HG03196 (cell line): ENCODE measurements at regions not wholly inside any gene's neighbourhood (a gene's known extent, or its start where the extent isn't known, plus 50 kb on each side); places are given as distances from the start of the nearest gene placed in this dataset.
"Not testable (repeated sequence)": the region's sequence is repeated elsewhere in the genome, so short reads cannot be mapped to it uniquely, and the experiment has no call there.

Experiments
- ATAC-seq: cut with Tn5 transposase; IDR thresholded peaks from one replicate; pipeline ENCODE4 v1.9.1; 2021; ENCODE audit not compliant: unreplicated experiment

DNA sequence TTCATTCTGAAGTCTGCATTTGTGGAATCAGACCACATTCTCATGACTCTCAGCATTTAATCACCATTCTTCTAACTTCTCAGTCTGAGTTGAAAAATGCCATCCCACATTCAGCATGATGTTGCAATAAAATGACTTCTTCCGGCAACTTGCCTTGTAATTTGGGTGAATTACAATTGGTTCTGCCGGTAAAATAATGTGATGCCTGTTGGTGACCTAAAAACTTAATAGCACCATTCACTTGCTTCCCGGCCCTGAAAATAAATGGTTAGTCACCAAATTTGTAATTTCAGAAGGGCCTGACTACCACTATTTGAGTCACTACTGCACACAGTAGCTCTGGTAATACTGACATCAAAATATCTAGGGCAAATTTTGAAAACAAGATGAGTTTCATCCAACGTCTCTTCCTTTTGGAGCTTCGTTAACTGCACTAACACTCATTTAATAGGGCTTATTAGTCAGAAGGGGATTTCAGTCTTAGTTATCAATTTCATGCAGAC is 637.1 kb upstream of the CHAC2 start:
- no peak for ATAC-seq

DNA sequence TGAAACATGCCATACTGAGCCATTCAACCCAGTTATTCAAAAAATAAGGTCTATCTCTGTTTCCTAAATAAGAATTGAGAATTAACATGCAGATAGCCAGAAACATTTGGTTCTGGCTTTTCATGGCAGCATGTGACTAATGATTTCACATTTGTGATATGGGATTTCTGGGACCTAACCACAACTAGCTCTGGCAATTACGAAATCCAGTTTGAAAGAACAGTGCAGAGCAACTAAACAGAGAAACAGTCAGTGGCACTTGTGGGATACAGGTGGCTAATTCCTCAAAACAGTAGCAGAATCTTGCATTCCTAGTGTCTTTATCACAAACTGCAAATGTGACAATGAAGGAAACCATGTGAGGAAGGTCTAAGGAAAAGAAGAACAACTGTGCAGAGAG is 637.8 kb upstream of the CHAC2 start:
- no peak for ATAC-seq

DNA sequence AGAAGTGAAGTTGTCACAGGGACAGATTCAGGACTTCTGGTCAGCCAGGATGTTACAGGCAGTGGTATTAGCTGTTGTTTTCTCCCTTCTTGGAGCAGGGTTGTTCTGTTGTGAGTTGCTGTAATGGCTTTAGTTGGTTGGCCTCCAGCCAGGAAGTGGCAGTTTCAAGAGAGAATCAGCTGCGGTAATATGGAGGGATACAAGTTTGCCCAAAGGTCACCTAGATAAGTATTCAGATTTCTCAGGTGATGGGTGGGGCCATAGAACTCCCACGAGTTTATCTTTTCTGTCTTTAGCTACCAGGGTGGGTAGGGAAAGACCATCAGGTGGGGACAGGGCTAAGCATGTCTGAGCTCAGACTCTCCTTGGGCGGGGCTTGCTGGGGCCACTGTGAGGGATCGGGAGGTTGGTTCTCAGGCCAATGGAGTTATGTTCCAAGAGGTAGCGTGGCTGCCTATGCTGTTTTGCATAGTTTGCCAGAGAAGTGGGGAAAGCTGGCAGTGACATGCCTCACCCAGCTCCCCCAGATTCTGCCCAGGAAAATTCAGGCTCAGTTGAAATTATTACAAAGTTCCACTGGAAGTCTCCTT is 640.4 kb upstream of the CHAC2 start:
- ATAC-seq: no peak

GRCh38 chr2:53114991-53115390 is 652.6 kb upstream of the CHAC2 start:
- no peak for ATAC-seq

DNA sequence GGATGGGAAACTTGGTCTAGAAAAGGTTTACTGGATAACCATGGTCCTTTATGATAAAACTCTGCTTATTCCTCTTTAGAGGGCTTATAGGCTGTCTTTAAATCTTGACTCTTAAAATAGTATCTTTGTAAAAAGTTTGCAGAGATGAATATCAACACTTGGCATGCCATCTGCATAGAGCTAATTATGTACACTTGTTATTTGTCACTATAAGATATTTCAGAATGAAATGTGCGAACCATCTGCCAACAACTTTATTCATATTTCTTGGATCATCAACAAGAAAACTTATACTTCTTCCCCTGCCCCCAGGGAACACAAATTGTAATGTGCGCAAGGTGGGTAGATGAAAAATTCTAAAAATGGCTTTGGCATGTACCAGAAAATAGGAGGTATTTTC is 653.0 kb upstream of the CHAC2 start:
- ATAC-seq: no peak

GRCh38 chr2:53112408-53112807 is 655.2 kb upstream of the CHAC2 start:
- not testable (repeated sequence) for ATAC-seq

- no peak for ATAC-seq
Measured at GRCh38 chr2:53111406-53111805, 656.2 kb upstream of the CHAC2 start.

DNA sequence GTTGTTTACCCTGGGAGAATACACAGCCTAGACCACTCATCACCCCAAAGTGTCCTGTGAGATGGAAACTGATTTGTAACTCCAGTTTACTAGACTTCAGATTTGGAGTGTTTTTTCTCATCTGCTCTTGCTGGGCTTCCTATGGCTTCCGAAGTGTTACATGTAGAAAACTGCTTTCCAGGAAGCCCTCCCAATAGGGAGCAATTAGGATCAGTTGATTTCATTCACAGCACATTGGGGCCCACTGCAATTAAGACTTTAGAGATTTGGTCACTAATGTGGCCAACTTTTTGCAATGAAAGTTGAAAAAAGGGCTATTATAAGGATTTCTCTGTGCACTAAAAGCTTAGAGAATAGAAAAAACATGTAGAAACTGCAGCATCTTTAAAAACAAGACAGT is 656.6 kb upstream of the CHAC2 start:
- no peak for ATAC-seq

DNA sequence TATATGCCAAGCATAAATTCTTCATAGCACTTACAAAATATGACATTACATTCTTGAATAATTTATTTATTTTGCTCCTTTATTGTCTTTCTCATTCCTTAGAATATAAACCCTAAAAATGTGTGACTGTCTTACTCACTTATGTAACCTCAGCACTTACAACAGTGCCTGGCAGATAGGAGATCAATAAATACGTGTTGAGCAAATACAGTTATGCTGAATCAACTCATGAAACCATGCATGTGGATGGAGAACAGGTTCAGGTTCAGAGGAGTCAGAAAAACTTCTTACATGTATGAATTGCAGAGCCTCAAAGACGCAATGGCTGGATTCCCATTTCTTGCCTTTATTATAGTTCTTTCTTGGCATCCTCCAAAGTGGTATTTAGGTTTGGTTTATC is 659.4 kb upstream of the CHAC2 start:
- no peak for ATAC-seq

- no peak for ATAC-seq
Measured at GRCh38 chr2:53104263-53104662, 663.3 kb upstream of the CHAC2 start.

DNA sequence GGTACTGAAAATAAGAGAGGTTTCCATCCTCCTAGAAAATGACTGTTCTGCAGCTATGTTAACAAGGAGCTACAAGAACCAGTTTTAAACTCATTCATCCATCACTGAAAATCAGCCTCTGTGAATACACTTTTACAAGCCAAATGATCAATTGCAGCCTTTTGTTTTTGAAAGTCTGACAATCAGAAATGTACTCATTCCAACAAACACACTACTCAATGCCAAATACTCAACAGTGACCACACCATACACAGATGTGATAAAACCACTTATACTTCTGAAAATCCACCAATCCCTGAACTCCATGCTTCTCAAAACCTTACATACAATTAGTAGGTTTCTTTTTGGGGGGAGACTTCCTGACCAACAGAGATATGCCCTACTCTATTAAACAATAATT is 663.9 kb upstream of the CHAC2 start:
- ATAC-seq: no peak

DNA sequence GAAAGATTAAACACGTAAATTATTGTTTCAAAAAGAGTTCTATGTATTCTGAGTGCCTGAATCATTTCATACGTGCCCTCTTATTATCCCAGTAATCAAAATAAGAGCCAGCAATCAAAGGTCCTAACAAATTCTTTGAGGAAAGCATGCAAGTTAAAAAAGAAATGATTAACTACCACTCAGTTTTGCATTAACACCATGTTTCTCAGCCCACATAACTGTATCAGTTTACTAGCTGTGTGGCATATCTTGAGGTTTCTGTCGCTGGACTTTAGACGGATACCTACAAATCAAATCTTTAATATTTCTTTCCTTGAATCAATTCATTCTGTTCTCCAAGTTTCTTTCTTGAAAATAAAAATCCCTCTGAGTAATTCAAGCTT is 668.9 kb upstream of the CHAC2 start:
- ATAC-seq: no peak

DNA sequence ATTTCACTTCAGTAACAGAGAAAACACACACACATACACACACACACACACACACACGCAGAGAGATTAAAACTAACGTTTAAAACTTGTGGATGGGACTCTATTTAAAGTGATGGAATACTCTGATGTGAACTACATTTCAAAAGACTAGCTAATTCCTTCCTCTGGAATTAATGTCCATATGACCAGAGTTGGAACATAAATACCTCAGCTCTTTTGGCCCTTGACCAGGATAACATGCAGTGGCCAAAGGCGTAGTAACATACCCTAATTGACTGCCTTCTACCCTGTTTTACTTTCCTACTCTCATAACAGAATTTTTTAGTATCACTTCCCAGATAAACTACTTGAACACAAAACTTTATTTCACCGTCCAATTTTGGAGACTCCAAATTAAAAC is 671.3 kb upstream of the CHAC2 start:
- no peak for ATAC-seq

DNA sequence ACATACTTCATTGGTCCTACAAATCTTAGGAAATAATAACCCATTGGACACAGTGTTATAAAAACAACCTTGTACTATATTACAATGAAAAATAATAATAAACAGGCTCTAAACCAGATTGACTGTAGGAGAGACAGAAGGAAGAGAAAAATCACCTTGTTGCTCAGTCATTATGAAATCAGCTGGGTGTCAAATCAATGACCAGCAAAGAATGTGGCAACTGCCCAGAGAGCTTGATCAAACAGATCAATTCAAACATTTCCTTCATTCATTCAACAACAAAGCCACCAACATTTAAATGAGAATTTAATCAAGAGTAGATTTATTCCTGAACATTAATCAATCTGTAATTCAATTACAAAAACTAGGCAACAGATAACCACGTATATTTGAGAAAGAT is 671.9 kb upstream of the CHAC2 start:
- ATAC-seq: no peak

DNA sequence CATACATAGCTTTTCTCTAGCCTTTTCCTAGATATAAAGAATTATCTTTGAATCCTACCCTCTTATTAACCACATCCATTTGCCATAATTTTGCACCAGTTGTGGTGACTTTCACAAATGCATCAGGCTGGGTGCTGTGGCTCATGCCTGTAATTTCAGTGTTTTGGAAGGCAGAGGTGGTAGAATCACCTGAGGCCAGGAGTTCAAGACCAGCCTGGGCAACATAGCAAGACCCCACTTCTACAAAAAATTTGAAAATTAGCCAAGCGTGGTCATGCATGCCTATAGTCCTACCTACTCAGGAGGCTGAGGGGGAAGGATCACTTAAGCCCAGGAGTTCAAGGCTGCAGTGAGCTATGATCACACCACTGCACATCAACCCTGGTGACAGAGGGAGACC is 672.4 kb upstream of the CHAC2 start:
- ATAC-seq: no peak

DNA sequence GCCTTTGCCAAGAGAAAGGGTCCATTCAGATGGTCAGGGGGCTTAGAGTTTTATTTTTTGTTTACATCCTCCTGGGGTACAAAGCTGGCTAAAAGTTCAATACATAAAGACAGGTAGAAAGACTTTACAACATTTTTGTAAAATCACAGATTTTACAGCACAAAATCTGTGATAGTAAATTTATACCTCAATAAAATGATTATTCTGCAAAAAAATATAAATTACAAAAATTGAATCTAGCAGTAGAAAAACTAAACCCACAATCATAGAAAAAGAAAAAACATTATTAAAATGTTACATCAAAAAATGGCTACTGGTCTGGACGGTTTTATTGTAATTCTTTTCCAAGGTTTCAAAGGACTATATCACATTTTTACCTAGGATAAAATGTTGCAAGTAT is 674.2 kb upstream of the CHAC2 start:
- ATAC-seq: no peak

DNA sequence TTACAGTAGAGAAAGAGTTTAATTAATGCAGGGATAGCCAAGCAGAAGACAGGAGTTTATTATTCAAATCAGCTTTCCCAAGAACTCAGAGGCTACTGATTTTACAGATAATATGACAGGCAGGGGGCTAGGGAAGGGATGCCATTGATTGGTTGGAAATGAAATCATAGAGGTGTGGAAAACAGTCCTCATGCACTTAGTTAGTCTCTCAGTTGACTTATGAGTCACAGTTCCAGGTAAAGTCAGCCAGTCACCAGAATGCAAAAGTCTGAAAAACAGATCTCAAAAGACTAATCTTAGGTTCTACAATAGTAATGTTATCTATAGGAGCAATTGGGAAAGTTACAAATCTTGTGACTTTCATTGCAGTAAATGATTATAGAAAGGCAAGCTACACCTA is 676.4 kb upstream of the CHAC2 start:
- ATAC-seq: no peak

DNA sequence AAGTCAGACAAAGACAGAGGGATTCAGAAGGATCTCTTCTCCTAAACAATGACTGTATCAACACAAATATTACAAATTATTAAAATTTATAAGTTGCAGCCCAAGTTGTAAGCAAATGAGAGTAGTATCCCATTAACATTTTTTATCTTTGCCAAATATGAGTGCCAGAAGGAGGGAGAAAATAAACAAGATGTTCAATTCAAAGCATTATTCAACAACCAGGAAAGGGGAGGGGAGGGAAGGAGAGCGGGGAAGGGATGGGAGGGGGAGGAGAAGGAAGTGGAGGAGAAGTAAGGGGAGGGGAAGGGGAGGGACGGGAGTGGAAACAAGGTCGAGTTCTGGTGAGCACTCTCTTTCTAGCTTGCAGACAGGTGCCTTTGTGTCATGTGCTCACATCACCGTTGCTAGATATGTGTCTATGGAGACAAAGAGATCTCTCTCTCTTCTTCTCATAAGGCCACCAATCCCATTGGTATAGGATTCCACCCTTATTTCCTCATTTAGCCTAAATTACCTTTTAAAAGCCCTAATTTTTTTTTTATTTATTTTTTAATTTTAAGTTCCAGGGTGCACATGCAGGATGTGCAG is 679.6 kb upstream of the CHAC2 start:
- ATAC-seq: no peak

DNA sequence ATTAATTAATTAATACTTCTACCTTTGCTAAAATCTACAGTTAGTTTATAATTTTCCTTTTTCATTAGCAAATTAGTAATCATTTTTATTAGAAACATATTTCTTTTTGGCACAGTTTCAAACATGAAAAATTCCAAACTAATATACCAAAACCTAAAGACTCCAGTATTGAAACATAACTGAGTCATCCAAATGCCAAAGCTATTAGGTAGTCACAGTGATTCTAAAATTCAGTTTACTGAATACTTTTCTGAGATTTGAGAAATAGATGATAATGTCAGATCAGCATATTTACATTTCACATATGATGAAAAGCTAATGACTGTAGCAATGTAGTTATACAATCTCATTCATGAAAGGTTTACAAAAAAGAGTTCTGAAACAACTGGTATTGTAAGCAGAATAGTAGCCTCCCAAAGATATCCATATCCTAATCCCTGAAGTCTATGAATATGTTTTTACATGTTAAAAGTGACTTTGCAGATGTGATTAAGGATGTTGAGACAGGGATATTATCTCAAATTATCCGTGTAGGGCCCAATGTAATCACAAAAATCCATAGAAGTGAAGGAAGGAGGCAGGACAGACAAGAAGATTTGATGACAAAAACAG is 680.2 kb upstream of the CHAC2 start:
- ATAC-seq: no peak

DNA sequence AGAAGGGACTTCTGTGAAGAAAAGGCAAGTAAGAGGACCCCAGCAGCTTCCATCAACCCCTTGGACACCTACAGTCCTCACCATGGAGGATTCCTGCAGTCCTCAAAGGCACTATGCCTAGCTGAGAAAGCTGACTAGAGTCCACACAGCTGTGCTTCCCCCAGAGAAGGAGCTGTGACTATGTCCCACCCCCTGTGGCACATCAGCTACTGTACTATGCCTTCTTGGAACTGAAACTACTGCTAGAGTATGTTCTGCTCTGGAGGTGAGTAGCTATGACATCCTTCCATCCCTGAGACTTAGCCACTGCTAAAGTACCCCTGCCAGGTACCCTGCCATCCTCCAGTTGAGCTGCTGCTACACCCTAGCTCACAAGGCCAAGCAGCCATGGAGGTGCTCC is 690.2 kb upstream of the CHAC2 start:
- ATAC-seq: no peak

- no peak for ATAC-seq
Measured at GRCh38 chr2:53075760-53076159, 691.8 kb upstream of the CHAC2 start.

- ATAC-seq: no peak
Measured at GRCh38 chr2:53067533-53067932, 700.1 kb upstream of the CHAC2 start.

DNA sequence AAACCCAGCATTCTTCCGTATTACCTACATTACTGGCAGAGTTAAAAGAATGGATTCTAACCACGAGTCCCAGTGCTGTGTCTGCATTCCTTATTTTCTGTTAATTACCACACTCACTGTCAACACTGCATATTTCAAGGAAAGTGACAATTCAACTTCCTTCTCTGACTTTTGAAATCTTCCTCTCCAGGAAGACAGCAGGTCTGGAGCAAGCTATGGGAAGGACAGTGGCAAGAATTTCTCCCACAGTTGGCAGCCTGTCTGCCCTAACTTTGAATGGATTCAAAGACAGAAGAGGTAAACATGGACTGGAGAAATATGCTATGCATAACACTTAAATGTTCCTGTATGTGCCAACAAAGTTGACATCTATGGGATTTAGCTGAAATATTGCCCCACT is 700.5 kb upstream of the CHAC2 start:
- no peak for ATAC-seq
